Gastroesophageal sphincter (tissue), 4 donors: ENCODE measurements at regions not wholly inside any gene's neighbourhood (a gene's known extent, or its start where the extent isn't known, plus 50 kb on each side); places are given as distances from the start of the nearest gene placed in this dataset.

Experiments used
- ATAC-seq: fragments of 150-250 bp; one replicate; pipeline ENCODE4 v1.9.1; 2016; ENCODE audit warnings: mild to moderate bottlenecking, moderate library complexity
- H3K27ac ChIP-seq, 4 donors: fragments of 200-600 bp; sonication (generic) in 3 of 4; 1 replicate in 3 of 4; 2 replicates in 1 of 4; pipeline ENCODE4 v1.5.1; 2016 to 2019
- H3K27me3 ChIP-seq: fragments of 200-600 bp; sonication (generic); one replicate; pipeline ENCODE4 v1.5.1; 2019
- H3K36me3 ChIP-seq, 2 donors: fragments of 200-600 bp; sonication (generic); one replicate each; pipeline ENCODE4 v1.5.1; 2019; ENCODE audit warnings: control low read depth in 1 of 2
- H3K4me1 ChIP-seq, 3 donors: fragments of 200-600 bp; sonication (generic); 1 replicate in 2 of 3; 2 replicates in 1 of 3; pipeline ENCODE4 v1.5.1; 2016 to 2019; ENCODE audit warnings: control low read depth in 2 of 3
- H3K4me3 ChIP-seq, 2 donors: fragments of 200-600 bp; sonication (generic); one replicate each; pipeline ENCODE4 v1.5.1; 2019; ENCODE audit warnings: mild to moderate bottlenecking in 1 of 2, moderate library complexity in 1 of 2
- H3K9me3 ChIP-seq, 3 donors: fragments of 200-600 bp; sonication (generic); one replicate each; pipeline ENCODE4 v1.5.1; 2017 to 2019; ENCODE audit warnings: control low read depth in 2 of 3
- CTCF ChIP-seq, 4 experiments: fragments of 200-600 bp in 2 of 4; fragments of 450-650 bp in 2 of 4; sonication (generic) in 1 of 4; IDR thresholded peaks; one replicate each; pipeline ENCODE4 v1.5.1; 2017 to 2019; ENCODE audit warnings: antibody characterized with exemption in 4 of 4, mild to moderate bottlenecking in 2 of 4, moderate library complexity in 2 of 4
- EP300 ChIP-seq: sonication (generic); formaldehyde crosslinking; IDR thresholded peaks from one replicate; pipeline ENCODE4 v1.6.1; 2017; ENCODE audit warnings: antibody characterized with exemption, mild to moderate bottlenecking
- POLR2A ChIP-seq, 2 donors: fragments of 450-650 bp; IDR thresholded peaks; one replicate each; pipeline ENCODE4 v1.6.1; 2017; ENCODE audit warnings: antibody characterized with exemption in 2 of 2, mild to moderate bottlenecking in 2 of 2, moderate library complexity in 1 of 2
- POLR2AphosphoS5 ChIP-seq: sonication (generic); formaldehyde crosslinking; IDR thresholded peaks from one replicate; pipeline ENCODE4 v1.6.1; 2017; ENCODE audit warnings: antibody characterized with exemption
- WGBS, 2 donors: methylation state at CpG; one replicate each; pipeline ENCODE4 v1.1.5; 2018; ENCODE audit warnings: low coverage in 1 of 2; 5-methylcytosine and 5-hydroxymethylcytosine counted together

- Histone ChIP-seq H3K4me3 (no peak overlapping the region), H3K36me3 (no peaks in the 10 kb centered on the region), H3K27me3 (no peaks in the 10 kb centered on the region), H3K9me3 (no peaks in the 10 kb centered on the region), H3K27ac (no peak overlapping the region), H3K4me1 (no peaks in the 10 kb centered on the region)
- no peak for ATAC-seq
- no peak for TF ChIP-seq POLR2A (IDR thresholded peaks at IDR 0.05)
- 72 to 87% methylated on average over 3 of the region's 3 CpGs for WGBS, 2 donors
Observed at GRCh38 chr20:9955646-9956045, 79.1 kb upstream of the ANKEF1 start.

GRCh38 chr20:9949563-9949962, 85.2 kb upstream of the ANKEF1 start:
- no peak for TF ChIP-seq POLR2A (IDR thresholded peaks at IDR 0.05)
- TF ChIP-seq POLR2AphosphoS5: no peak
- no peak for TF ChIP-seq EP300
- TF ChIP-seq CTCF (IDR thresholded peaks at IDR 0.05): no peak
- ATAC-seq: no peak
- WGBS, 2 donors: 7 to 14% methylated on average over 1 of the region's 1 CpG
- no peak overlapping the region for H3K27ac ChIP-seq
- no peaks in the 10 kb centered on the region for H3K4me1 ChIP-seq
- H3K27me3 ChIP-seq: no peaks in the 10 kb centered on the region
- no peak overlapping the region for H3K4me3 ChIP-seq
- H3K9me3 ChIP-seq: no peaks in the 10 kb centered on the region
- no peaks in the 10 kb centered on the region for H3K36me3 ChIP-seq

GRCh38 chr20:9945408-9945807, 89.4 kb upstream of the ANKEF1 start:
- WGBS, 2 donors: 25 to 33% methylated on average over 1 of the region's 1 CpG
- no peak for ATAC-seq
- Histone ChIP-seq H3K36me3 (no peaks in the 10 kb centered on the region), H3K27ac (no peak overlapping the region), H3K4me1 (no peaks in the 10 kb centered on the region), H3K4me3 (no peak overlapping the region), H3K27me3 (no peaks in the 10 kb centered on the region), H3K9me3 (peaks cover 0 to 3% (median 0%) of the 10 kb centered on the region in 3 donors)
- TF ChIP-seq CTCF (IDR thresholded peaks at IDR 0.05) (no peak), EP300 (no peak), POLR2AphosphoS5 (no peak), POLR2A (IDR thresholded peaks at IDR 0.05) (no peak)

- Histone ChIP-seq H3K9me3 (peaks cover 0 to 10% (median 0%) of the 10 kb centered on the region in 3 donors), H3K27me3 (no peaks in the 10 kb centered on the region), H3K4me1 (no peaks in the 10 kb centered on the region), H3K36me3 (no peaks in the 10 kb centered on the region), H3K27ac (no peak overlapping the region), H3K4me3 (no peak overlapping the region)
- TF ChIP-seq CTCF (IDR thresholded peaks at IDR 0.05): no peak
- no peak for TF ChIP-seq POLR2AphosphoS5
- TF ChIP-seq POLR2A (IDR thresholded peaks at IDR 0.05): no peak
- TF ChIP-seq EP300: no peak
- WGBS, 2 donors: 72 to 100% methylated on average over 1 to 3 of the region's 4 CpGs
- no peak for ATAC-seq
Observed at GRCh38 chr20:9942736-9943135, 92.1 kb upstream of the ANKEF1 start.

GRCh38 chr20:9940329-9940728, 94.5 kb upstream of the ANKEF1 start:
- Histone ChIP-seq H3K27ac (no peak overlapping the region), H3K4me3 (no peak overlapping the region), H3K36me3 (no peaks in the 10 kb centered on the region), H3K4me1 (no peaks in the 10 kb centered on the region), H3K9me3 (peaks cover 0 to 10% (median 0%) of the 10 kb centered on the region in 3 donors), H3K27me3 (no peaks in the 10 kb centered on the region)
- no peak for TF ChIP-seq CTCF (IDR thresholded peaks at IDR 0.05)
- TF ChIP-seq EP300: no peak
- TF ChIP-seq POLR2AphosphoS5: no peak
- no peak for TF ChIP-seq POLR2A (IDR thresholded peaks at IDR 0.05)
- ATAC-seq: no peak
- 64 to 83% methylated on average over 2 of the region's 2 CpGs for WGBS, 2 donors
